ENCODE measurements at regions not wholly inside any gene's neighbourhood (a gene's known extent, or its start where the extent isn't known, plus 50 kb on each side); places are given as distances from the start of the nearest gene placed in this dataset.

DNA sequence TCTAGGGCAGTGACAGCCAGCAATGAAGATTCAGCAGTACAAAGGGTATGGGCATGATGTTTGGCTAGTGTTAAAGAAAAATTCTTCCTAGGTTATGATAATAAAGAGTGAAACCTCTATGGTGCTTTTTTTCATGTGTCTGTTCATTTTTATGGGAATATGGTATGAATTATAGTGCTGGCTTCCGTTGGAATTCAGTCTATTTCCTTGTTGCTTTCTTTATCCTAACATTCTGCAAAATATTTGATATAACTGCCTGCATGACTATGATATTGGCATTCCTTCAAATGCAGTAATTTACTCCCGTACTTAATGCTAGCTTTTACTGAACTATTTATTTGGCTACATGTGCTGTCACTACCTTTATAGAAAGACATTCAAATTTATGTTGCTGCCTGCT is 57.6 kb upstream of the ATP11B start:
- no peak for ATAC-seq (ENCODE audit: low read depth)
- no CpG with 5 or more reads among the region's 2 CpGs for WGBS (ENCODE audit: insufficient coverage)

DNA sequence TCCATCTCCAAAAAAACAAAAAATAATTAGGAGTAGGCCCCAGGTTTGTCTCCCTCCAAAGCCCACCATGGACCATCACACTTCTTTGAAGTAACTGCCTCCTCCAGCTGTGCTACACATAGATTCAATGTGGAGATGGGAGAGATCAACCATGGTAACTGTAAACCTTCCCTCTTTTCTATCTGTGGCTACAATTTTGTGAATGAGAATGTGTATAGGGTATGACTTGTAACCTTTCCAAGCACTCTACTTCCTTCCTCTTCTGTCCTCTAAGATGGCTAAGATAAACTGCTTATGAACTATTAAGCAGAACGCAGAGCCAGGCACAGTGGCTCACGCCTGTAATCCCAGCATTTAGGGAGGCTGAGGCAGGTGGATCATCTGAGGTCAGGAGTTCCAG is 55.5 kb upstream of the ATP11B start:
- no peaks in the 10 kb centered on the region for H3K4me1 Mint-ChIP-seq

More for the DNA sequence above, 57.6 kb upstream of the ATP11B start:
- peaks cover 5% of the 10 kb centered on the region for H3K4me1 Mint-ChIP-seq
- no peak overlapping the region for H3K27ac Mint-ChIP-seq
- no peak overlapping the region for H3K4me3 ChIP-seq (ENCODE audit: control extremely low read depth in 1 of 5, extremely low read depth in 1 of 5, insufficient read depth in 1 of 5, low read depth in 2 of 5, low read length in 4 of 5)
- H2AFZ ChIP-seq (ENCODE audit: insufficient read depth, low read depth, low read length, poor library complexity, severe bottlenecking), result no peak overlapping the region
- no peaks in the 10 kb centered on the region for H3K9me3 Mint-ChIP-seq (ENCODE audit: insufficient read depth)
- H4K20me1 ChIP-seq (ENCODE audit: control insufficient read depth, insufficient read depth, low read length, poor library complexity, severe bottlenecking), result no peaks in the 10 kb centered on the region
- POLR2A ChIA-PET, result no interaction called here
- H3K79me2 ChIP-seq (ENCODE audit: control insufficient read depth, insufficient read depth, low read length), result no peaks in the 10 kb centered on the region
- H3K27me3 ChIP-seq (replicated peaks in 1 of 4; ENCODE audit: control extremely low read depth in 1 of 4, control insufficient read depth in 3 of 4, insufficient read depth in 4 of 4, low read length in 3 of 4), result peaks cover 0 to 3% (median under 1%) of the 10 kb centered on the region in 4 experiments
- intact Hi-C loops (cut with micrococcal nuclease), result no loop called here
- H3K4me3 Mint-ChIP-seq, result no peak overlapping the region
- no peak overlapping the region for H3K4me2 ChIP-seq (replicated peaks; ENCODE audit: low read depth, low read length, poor library complexity, severe bottlenecking)
- no peak overlapping the region for H3K9ac ChIP-seq (ENCODE audit: low read length)
- H3K4me1 ChIP-seq (ENCODE audit: control insufficient read depth in 2 of 2, insufficient read depth in 2 of 2, low read length in 2 of 2), result peaks cover under 1 to 2% of the 10 kb centered on the region in 2 donors
- no peak for DNase-seq
- no peak for TF ChIP-seq EZH2 (IDR thresholded peaks at IDR 0.05; ENCODE audit: borderline replicate concordance, insufficient read depth, low read depth, low read length, poor library complexity, severe bottlenecking)
- no peak overlapping the region for H3K27ac ChIP-seq (ENCODE audit: low read length in 2 of 2)
- H3K36me3 ChIP-seq (replicated peaks in 1 of 2; ENCODE audit: control extremely low read depth in 1 of 2, control insufficient read depth in 1 of 2, extremely low read depth in 1 of 2, insufficient read depth in 2 of 2, low read length in 1 of 2), result no peaks in the 10 kb centered on the region
- H3K27me3 Mint-ChIP-seq, result peaks cover 11% of the 10 kb centered on the region
- H3K9me3 ChIP-seq (ENCODE audit: control extremely low read depth in 1 of 3, control insufficient read depth in 2 of 3, insufficient read depth in 1 of 3, low read length in 2 of 3), result no peaks in the 10 kb centered on the region
- CTCF ChIA-PET, result no interaction called here

More for the DNA sequence above, 55.5 kb upstream of the ATP11B start:
- no peaks in the 10 kb centered on the region for H3K36me3 ChIP-seq (replicated peaks in 1 of 2; ENCODE audit: control extremely low read depth in 1 of 2, control insufficient read depth in 1 of 2, extremely low read depth in 1 of 2, insufficient read depth in 2 of 2, low read length in 1 of 2)
- Mint-ChIP-seq H3K27ac (no peak overlapping the region), H3K9me3 (ENCODE audit: insufficient read depth) (no peaks in the 10 kb centered on the region), H3K4me3 (no peak overlapping the region), H3K27me3 (peaks cover 17% of the 10 kb centered on the region)
- DNase-seq (no peak), ATAC-seq (ENCODE audit: low read depth) (no peak)
- H4K20me1 ChIP-seq (ENCODE audit: control insufficient read depth, insufficient read depth, low read length, poor library complexity, severe bottlenecking), result no peaks in the 10 kb centered on the region
- H3K27ac ChIP-seq (ENCODE audit: low read length in 2 of 2), result no peak overlapping the region
- H3K4me1 ChIP-seq (ENCODE audit: control insufficient read depth in 2 of 2, insufficient read depth in 2 of 2, low read length in 2 of 2), result no peaks in the 10 kb centered on the region
- TF ChIP-seq, protein P1, sequence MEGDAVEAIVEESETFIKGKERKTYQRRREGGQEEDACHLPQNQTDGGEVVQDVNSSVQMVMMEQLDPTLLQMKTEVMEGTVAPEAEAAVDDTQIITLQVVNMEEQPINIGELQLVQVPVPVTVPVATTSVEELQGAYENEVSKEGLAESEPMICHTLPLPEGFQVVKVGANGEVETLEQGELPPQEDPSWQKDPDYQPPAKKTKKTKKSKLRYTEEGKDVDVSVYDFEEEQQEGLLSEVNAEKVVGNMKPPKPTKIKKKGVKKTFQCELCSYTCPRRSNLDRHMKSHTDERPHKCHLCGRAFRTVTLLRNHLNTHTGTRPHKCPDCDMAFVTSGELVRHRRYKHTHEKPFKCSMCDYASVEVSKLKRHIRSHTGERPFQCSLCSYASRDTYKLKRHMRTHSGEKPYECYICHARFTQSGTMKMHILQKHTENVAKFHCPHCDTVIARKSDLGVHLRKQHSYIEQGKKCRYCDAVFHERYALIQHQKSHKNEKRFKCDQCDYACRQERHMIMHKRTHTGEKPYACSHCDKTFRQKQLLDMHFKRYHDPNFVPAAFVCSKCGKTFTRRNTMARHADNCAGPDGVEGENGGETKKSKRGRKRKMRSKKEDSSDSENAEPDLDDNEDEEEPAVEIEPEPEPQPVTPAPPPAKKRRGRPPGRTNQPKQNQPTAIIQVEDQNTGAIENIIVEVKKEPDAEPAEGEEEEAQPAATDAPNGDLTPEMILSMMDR (IDR thresholded peaks at IDR 0.05), result no peak
- TF ChIP-seq EZH2 (IDR thresholded peaks at IDR 0.05; ENCODE audit: borderline replicate concordance, insufficient read depth, low read depth, low read length, poor library complexity, severe bottlenecking), result no peak
- ChIA-PET CTCF (no interaction called here), POLR2A (no interaction called here)
- H3K9ac ChIP-seq (ENCODE audit: low read length), result no peak overlapping the region
- no peak overlapping the region for H3K4me3 ChIP-seq (ENCODE audit: control extremely low read depth in 1 of 5, extremely low read depth in 1 of 5, insufficient read depth in 1 of 5, low read depth in 2 of 5, low read length in 4 of 5)
- intact Hi-C loops (cut with micrococcal nuclease), result no loop called here
- H3K79me2 ChIP-seq (ENCODE audit: control insufficient read depth, insufficient read depth, low read length), result no peaks in the 10 kb centered on the region
- no CpG with 5 or more reads among the region's 2 CpGs for WGBS (ENCODE audit: insufficient coverage)
- H3K27me3 ChIP-seq (replicated peaks in 1 of 4; ENCODE audit: control extremely low read depth in 1 of 4, control insufficient read depth in 3 of 4, insufficient read depth in 4 of 4, low read length in 3 of 4), result peaks cover 0 to 4% (median 1%) of the 10 kb centered on the region in 4 experiments
- no peaks in the 10 kb centered on the region for H3K9me3 ChIP-seq (ENCODE audit: control extremely low read depth in 1 of 3, control insufficient read depth in 2 of 3, insufficient read depth in 1 of 3, low read length in 2 of 3)
- no peak overlapping the region for H3K4me2 ChIP-seq (replicated peaks; ENCODE audit: low read depth, low read length, poor library complexity, severe bottlenecking)
- no peak overlapping the region for H2AFZ ChIP-seq (ENCODE audit: insufficient read depth, low read depth, low read length, poor library complexity, severe bottlenecking)
